NCI-H128 (cell line): ENCODE measurements at regions not wholly inside any gene's neighbourhood (a gene's known extent, or its start where the extent isn't known, plus 50 kb on each side); places are given as distances from the start of the nearest gene placed in this dataset.

Experiments used
- DNase-seq: peaks from one replicate; lab custom pipeline; 2025; ENCODE audit not compliant: unreplicated experiment; lab: John Stamatoyannopoulos, UW

- no peak for DNase-seq
Measured at GRCh38 chr10:58996063-58996462, 180.4 kb upstream of the PHYHIPL start.

GRCh38 chr10:58996866-58997265 is 179.6 kb upstream of the PHYHIPL start:
- no peak for DNase-seq

GRCh38 chr10:58998924-58999713 is 177.3 kb upstream of the PHYHIPL start:
- DNase-seq: no peak

GRCh38 chr10:59000162-59000825 is 176.1 kb upstream of the PHYHIPL start:
- no peak for DNase-seq

GRCh38 chr10:59002011-59002410 is 174.4 kb upstream of the PHYHIPL start:
- DNase-seq: no peak

- no peak for DNase-seq
Measured at GRCh38 chr10:59003203-59003602, 173.2 kb upstream of the PHYHIPL start.

- DNase-seq: no peak
Measured at GRCh38 chr10:59004392-59004791, 172.1 kb upstream of the PHYHIPL start.

- no peak for DNase-seq
Measured at GRCh38 chr10:59006511-59007306, 169.7 kb upstream of the PHYHIPL start.

GRCh38 chr10:59007307-59008025 is 169.0 kb upstream of the PHYHIPL start:
- no peak for DNase-seq

GRCh38 chr10:59008452-59008851 is 168.0 kb upstream of the PHYHIPL start:
- DNase-seq: no peak

GRCh38 chr10:59011972-59012632 is 164.3 kb upstream of the PHYHIPL start:
- DNase-seq: no peak

- DNase-seq: no peak
Measured at GRCh38 chr10:59012839-59013238, 163.6 kb upstream of the PHYHIPL start.

GRCh38 chr10:59016043-59016442 is 160.4 kb upstream of the PHYHIPL start:
- DNase-seq: no peak

GRCh38 chr10:59018977-59019376 is 157.5 kb upstream of the PHYHIPL start:
- no peak for DNase-seq

- no peak for DNase-seq
Measured at GRCh38 chr10:59019603-59020002, 156.8 kb upstream of the PHYHIPL start.

- no peak for DNase-seq
Measured at GRCh38 chr10:59020502-59020901, 155.9 kb upstream of the PHYHIPL start.

- DNase-seq: no peak
Measured at GRCh38 chr10:59025981-59026765, 150.3 kb upstream of the PHYHIPL start.

- DNase-seq: no peak
Measured at GRCh38 chr10:59027975-59028655, 148.3 kb upstream of the PHYHIPL start.

- DNase-seq: no peak
Measured at GRCh38 chr10:59033622-59034021, 142.8 kb upstream of the PHYHIPL start.
